CD14-positive monocyte (primary cell): ENCODE measurements at regions not wholly inside any gene's neighbourhood (a gene's known extent, or its start where the extent isn't known, plus 50 kb on each side); places are given as distances from the start of the nearest gene placed in this dataset.

Experiments
- DNase-seq, 3 donors: peaks; one replicate each; pipeline ENCODE4 v3.0.0-alpha.2; 2011 to 2022
- H2AFZ ChIP-seq: 2 replicates; pipeline ENCODE4 v1.6.0; 2012; ENCODE audit warnings: mild to moderate bottlenecking, low read depth, low read length, inconsistent platforms; ENCODE audit not compliant: insufficient read depth, poor library complexity, severe bottlenecking
- H3K27ac ChIP-seq, 2 donors: 1 replicate in 1 of 2; 2 replicates in 1 of 2; pipeline ENCODE4 v1.5.1; 2012 to 2013; ENCODE audit warnings: low read length in 2 of 2, control low read depth in 1 of 2, inconsistent platforms in 1 of 2, low read depth in 1 of 2, mild to moderate bottlenecking in 1 of 2
- H3K27me3 ChIP-seq, 2 donors: one replicate each; pipeline versions ENCODE4 v1.6.0 to v1.6.1; 2011 to 2013; ENCODE audit warnings: low read length in 2 of 2; ENCODE audit not compliant: control insufficient read depth in 2 of 2, insufficient read depth in 2 of 2
- H3K36me3 ChIP-seq, 2 donors: replicated peaks in 1 of 2; 1 replicate in 1 of 2; 2 replicates in 1 of 2; pipeline versions ENCODE4 v1.5.1 to v1.6.1; 2012 to 2013; ENCODE audit warnings: low read length in 2 of 2, control low read depth in 1 of 2, inconsistent platforms in 1 of 2, mild to moderate bottlenecking in 1 of 2; ENCODE audit not compliant: insufficient read depth in 2 of 2, control insufficient read depth in 1 of 2
- H3K4me1 ChIP-seq, 2 donors: 1 replicate in 1 of 2; 2 replicates in 1 of 2; pipeline versions ENCODE4 v1.5.1 to v1.6.1; 2012 to 2013; ENCODE audit warnings: low read length in 2 of 2, control low read depth in 1 of 2, inconsistent platforms in 1 of 2, mild to moderate bottlenecking in 1 of 2, moderate library complexity in 1 of 2; ENCODE audit not compliant: insufficient read depth in 2 of 2, control insufficient read depth in 1 of 2
- H3K4me2 ChIP-seq: replicated peaks from 2 replicates; pipeline ENCODE3; 2012; ENCODE audit warnings: low read length, moderate library complexity, mild to moderate bottlenecking; ENCODE audit not compliant: poor library complexity, severe bottlenecking; ENCODE audit errors: extremely low read depth
- H3K4me3 ChIP-seq, 3 experiments: fragments of 200-600 bp in 1 of 3; sonication (generic) in 1 of 3; replicated peaks in 1 of 3; 1 replicate in 2 of 3; 2 replicates in 1 of 3; pipeline ENCODE4 v1.5.1; 2011 to 2013; ENCODE audit warnings: low read length in 3 of 3, mild to moderate bottlenecking in 3 of 3, control low read depth in 2 of 3, low read depth in 2 of 3, inconsistent platforms in 1 of 3, moderate library complexity in 1 of 3
- H3K79me2 ChIP-seq: 2 replicates; pipeline ENCODE4 v1.6.0; 2012; ENCODE audit warnings: mild to moderate bottlenecking, control low read depth, inconsistent platforms, low read length, moderate library complexity; ENCODE audit not compliant: insufficient read depth
- H3K9ac ChIP-seq: 2 replicates; pipeline ENCODE4 v1.6.0; 2017; ENCODE audit warnings: low read length, mild to moderate bottlenecking; ENCODE audit not compliant: insufficient read depth, poor library complexity, severe bottlenecking
- H3K9me3 ChIP-seq, 2 donors: replicated peaks in 1 of 2; 1 replicate in 1 of 2; 2 replicates in 1 of 2; pipeline versions ENCODE4 v1.5.1 to v1.6.1; 2012 to 2013; ENCODE audit warnings: low read length in 2 of 2, control low read depth in 1 of 2; ENCODE audit not compliant: control insufficient read depth in 1 of 2, insufficient read depth in 1 of 2
- H4K20me1 ChIP-seq: 2 replicates; pipeline ENCODE4 v1.6.0; 2012; ENCODE audit warnings: mild to moderate bottlenecking, low read length, control low read depth, moderate library complexity; ENCODE audit not compliant: insufficient read depth
- H3K27ac Mint-ChIP-seq, 7 donors: one replicate each; pipeline ENCODE4 v1.8.0; 2020; ENCODE audit warnings: mild to moderate bottlenecking in 7 of 7, mixed read lengths in 7 of 7, moderate library complexity in 6 of 7, inconsistent platforms in 2 of 7
- H3K27me3 Mint-ChIP-seq, 3 donors: one replicate each; pipeline ENCODE4 v1.8.0; 2021 to 2022; ENCODE audit warnings: low read depth in 3 of 3, mild to moderate bottlenecking in 3 of 3, mixed read lengths in 3 of 3, moderate library complexity in 3 of 3, inconsistent platforms in 1 of 3
- H3K36me3 Mint-ChIP-seq, 2 donors: one replicate each; pipeline ENCODE4 v1.8.0; 2020; ENCODE audit warnings: mixed read lengths in 2 of 2, inconsistent platforms in 1 of 2, mild to moderate bottlenecking in 1 of 2
- H3K4me1 Mint-ChIP-seq: one replicate; pipeline ENCODE4 v1.8.0; 2020; ENCODE audit warnings: mild to moderate bottlenecking, mixed read lengths
- H3K4me3 Mint-ChIP-seq, 2 donors: one replicate each; pipeline ENCODE4 v1.8.0; 2020; ENCODE audit warnings: mild to moderate bottlenecking in 2 of 2, mixed read lengths in 2 of 2, moderate library complexity in 1 of 2
- H3K9me3 Mint-ChIP-seq, 7 donors: one replicate each; pipeline ENCODE4 v1.8.0; 2020 to 2022; ENCODE audit warnings: mixed read lengths in 7 of 7, mild to moderate bottlenecking in 6 of 7, moderate library complexity in 6 of 7, inconsistent platforms in 2 of 7
- WGBS: methylation state at CpG from one replicate; pipeline ENCODE4 v1.1.5; 2013; ENCODE audit warnings: missing lambda C conversion rate; ENCODE audit not compliant: insufficient coverage; 5-methylcytosine and 5-hydroxymethylcytosine counted together
- intact Hi-C, 2 donors: fragments of 100-400 bp; cut with micrococcal nuclease; formaldehyde crosslinking; loops; one replicate each; pipeline versions ENCODE4 v1.15.0 to v1.15.1; 2023
- TF ChIP-seq, protein P1 (sequence below): fragments of 200-600 bp; IDR thresholded peaks from one replicate; pipeline ENCODE4 v1.8.0; 2022; ENCODE audit warnings: antibody characterized with exemption, mild to moderate bottlenecking

DNA sequence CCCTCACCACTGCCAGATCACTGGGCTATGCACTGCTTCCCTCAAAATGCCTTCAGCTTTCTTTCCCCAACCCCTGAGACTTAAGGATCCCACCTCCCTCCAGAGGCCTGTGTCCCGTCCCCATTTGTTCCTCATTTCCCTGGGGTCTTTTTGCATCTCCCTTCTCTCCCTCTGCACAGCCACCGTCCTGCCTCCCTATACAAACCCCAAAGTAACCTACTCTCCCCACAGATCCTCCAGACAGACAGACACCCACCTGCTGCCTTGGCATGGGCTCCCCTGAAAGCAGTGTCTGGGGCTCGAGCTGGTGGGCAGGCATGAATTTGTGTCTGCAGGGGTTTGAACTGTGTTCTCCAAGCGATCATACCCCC, 69.4 kb upstream of the TNRC6C start:
- Mint-ChIP-seq H3K36me3 (peaks cover 0 to 7% of the 10 kb centered on the region in 2 donors), H3K27ac (peak overlapping the region in 2 of 7 donors; percentile 26 to 68), H3K9me3 (peaks cover 0 to 7% (median 4%) of the 10 kb centered on the region in 7 donors), H3K27me3 (peaks cover 52 to 81% (median 72%) of the 10 kb centered on the region in 3 donors), H3K4me1 (peaks cover 40% of the 10 kb centered on the region), H3K4me3 (peak overlapping the region in 1 of 2 donors; percentile 78)
- no peak overlapping the region for H3K27ac ChIP-seq
- no peak overlapping the region for H3K4me2 ChIP-seq
- H3K4me1 ChIP-seq = peaks cover 34 to 35% of the 10 kb centered on the region in 2 donors
- H2AFZ ChIP-seq = no peak overlapping the region
- H3K79me2 ChIP-seq = no peaks in the 10 kb centered on the region
- no peaks in the 10 kb centered on the region for H3K36me3 ChIP-seq
- H3K9ac ChIP-seq = no peak overlapping the region
- intact Hi-C loops = loop anchor here in 1 of 2 donors (5.0 kb wide), 1 partner anchor 68 kb away; the partner anchor contains the start of gene TNRC6C
- 83% methylated on average over 2 of the region's 4 CpGs for WGBS
- H4K20me1 ChIP-seq = no peaks in the 10 kb centered on the region
- H3K27me3 ChIP-seq = peaks cover 2 to 69% of the 10 kb centered on the region in 2 donors
- TF ChIP-seq, protein P1, sequence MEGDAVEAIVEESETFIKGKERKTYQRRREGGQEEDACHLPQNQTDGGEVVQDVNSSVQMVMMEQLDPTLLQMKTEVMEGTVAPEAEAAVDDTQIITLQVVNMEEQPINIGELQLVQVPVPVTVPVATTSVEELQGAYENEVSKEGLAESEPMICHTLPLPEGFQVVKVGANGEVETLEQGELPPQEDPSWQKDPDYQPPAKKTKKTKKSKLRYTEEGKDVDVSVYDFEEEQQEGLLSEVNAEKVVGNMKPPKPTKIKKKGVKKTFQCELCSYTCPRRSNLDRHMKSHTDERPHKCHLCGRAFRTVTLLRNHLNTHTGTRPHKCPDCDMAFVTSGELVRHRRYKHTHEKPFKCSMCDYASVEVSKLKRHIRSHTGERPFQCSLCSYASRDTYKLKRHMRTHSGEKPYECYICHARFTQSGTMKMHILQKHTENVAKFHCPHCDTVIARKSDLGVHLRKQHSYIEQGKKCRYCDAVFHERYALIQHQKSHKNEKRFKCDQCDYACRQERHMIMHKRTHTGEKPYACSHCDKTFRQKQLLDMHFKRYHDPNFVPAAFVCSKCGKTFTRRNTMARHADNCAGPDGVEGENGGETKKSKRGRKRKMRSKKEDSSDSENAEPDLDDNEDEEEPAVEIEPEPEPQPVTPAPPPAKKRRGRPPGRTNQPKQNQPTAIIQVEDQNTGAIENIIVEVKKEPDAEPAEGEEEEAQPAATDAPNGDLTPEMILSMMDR = no peak
- no peak overlapping the region for H3K4me3 ChIP-seq
- no peak for DNase-seq
- H3K9me3 ChIP-seq = no peaks in the 10 kb centered on the region

DNA sequence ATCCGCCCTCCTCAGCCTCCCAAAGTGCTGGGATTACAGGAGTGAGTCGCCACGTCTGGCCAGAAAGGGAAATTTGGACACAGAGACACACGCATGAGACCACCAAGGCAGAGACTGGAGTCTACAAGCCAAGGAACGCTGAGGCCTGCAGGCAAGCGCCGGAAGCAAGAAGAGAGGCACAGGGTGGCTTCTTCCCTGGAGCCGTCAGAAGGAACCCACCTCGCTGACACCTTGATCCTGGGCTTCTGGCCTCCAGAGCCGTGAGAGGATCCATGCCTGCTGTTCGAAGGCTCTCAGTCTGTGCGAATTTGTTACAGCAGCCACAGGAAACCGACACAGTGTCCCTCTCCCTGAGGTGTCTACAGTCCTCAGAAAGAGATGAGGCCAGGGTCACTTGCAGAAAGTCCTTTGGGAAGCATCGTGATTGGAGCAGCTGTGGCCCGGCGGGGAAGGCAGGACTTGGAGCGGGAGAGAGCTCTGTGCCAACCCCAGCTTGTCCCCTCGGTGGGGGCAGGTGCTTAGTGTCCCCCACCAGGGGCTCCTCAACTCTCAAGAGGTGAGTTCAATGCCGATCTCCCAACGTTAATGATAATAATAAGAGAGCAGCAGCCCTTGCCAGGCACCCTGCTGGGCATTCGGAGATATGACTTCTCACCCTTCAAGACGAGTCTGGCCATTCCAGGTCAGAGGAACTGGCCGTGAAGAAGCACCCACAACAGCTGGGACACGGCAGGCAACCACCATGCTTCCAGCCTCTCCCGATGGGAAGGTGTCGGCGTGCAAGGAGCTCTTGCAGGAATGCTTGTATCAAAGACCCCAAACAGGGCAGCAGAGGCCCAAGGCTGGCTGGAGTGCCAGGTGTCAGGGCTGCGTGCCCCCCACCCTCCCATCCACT, 68.4 kb upstream of the TNRC6C start:
- no peaks in the 10 kb centered on the region for H4K20me1 ChIP-seq
- 94% methylated on average over 27 of the region's 28 CpGs for WGBS
- H3K27ac ChIP-seq = no peak overlapping the region
- peaks cover 0 to 7% (median 4%) of the 10 kb centered on the region in 7 donors for H3K9me3 Mint-ChIP-seq
- no peak overlapping the region for H3K9ac ChIP-seq
- H3K27me3 Mint-ChIP-seq = peaks cover 46 to 76% (median 66%) of the 10 kb centered on the region in 3 donors
- H3K4me3 ChIP-seq = no peak overlapping the region
- H3K4me2 ChIP-seq = no peak overlapping the region
- H2AFZ ChIP-seq = no peak overlapping the region
- intact Hi-C loops = loop anchor here in 1 of 2 donors (5.0 kb wide), 1 partner anchor 67 kb away; the partner anchor contains the start of gene TNRC6C
- no peaks in the 10 kb centered on the region for H3K9me3 ChIP-seq
- no peaks in the 10 kb centered on the region for H3K79me2 ChIP-seq
- no peak overlapping the region for H3K27ac Mint-ChIP-seq
- H3K36me3 Mint-ChIP-seq = peaks cover 0 to 7% of the 10 kb centered on the region in 2 donors
- peaks cover 37% of the 10 kb centered on the region for H3K4me1 Mint-ChIP-seq
- H3K27me3 ChIP-seq = peaks cover 2 to 62% of the 10 kb centered on the region in 2 donors
- DNase-seq = no peak
- H3K36me3 ChIP-seq = no peaks in the 10 kb centered on the region
- peak overlapping the region in 1 of 2 donors; percentile 57 for H3K4me3 Mint-ChIP-seq
- H3K4me1 ChIP-seq = peaks cover 34 to 35% of the 10 kb centered on the region in 2 donors
- TF ChIP-seq, protein P1 = no peak
